NCI-H524 (cell line): ENCODE measurements at regions not wholly inside any gene's neighbourhood (a gene's known extent, or its start where the extent isn't known, plus 50 kb on each side); places are given as distances from the start of the nearest gene placed in this dataset.
A peak's percentile ranks its signal among the peaks of the same experiment; 100 is the strongest.
"Not testable (repeated sequence)": the region's sequence is repeated elsewhere in the genome, so short reads cannot be mapped to it uniquely, and the experiment has no call there.

Source experiments
- DNase-seq, 2 experiments: peaks; one replicate each; lab custom pipeline; 2025; lab: John Stamatoyannopoulos, UW

GRCh38 chr12:65678172-65678571, 146.1 kb upstream of the HMGA2 start:
- not testable (repeated sequence) for DNase-seq

- DNase-seq: no peak
Measured at GRCh38 chr12:65681226-65681625, 143.1 kb upstream of the HMGA2 start.

- DNase-seq: no peak
Measured at GRCh38 chr12:65682112-65682511, 142.2 kb upstream of the HMGA2 start.

- no peak for DNase-seq
Measured at GRCh38 chr12:65684906-65685305, 139.4 kb upstream of the HMGA2 start.

- DNase-seq: peak in 1 of 2 experiments; percentile 55
Measured at GRCh38 chr12:65685514-65685913, 138.8 kb upstream of the HMGA2 start.

- no peak for DNase-seq
Measured at GRCh38 chr12:65689508-65689907, 134.8 kb upstream of the HMGA2 start.

GRCh38 chr12:65690477-65690876, 133.8 kb upstream of the HMGA2 start:
- DNase-seq: no peak

- DNase-seq: no peak
Measured at GRCh38 chr12:65694130-65694529, 130.2 kb upstream of the HMGA2 start.

GRCh38 chr12:65695113-65695865, 129.0 kb upstream of the HMGA2 start:
- no peak for DNase-seq

GRCh38 chr12:65696227-65696626, 128.1 kb upstream of the HMGA2 start:
- DNase-seq: no peak

- DNase-seq: no peak
Measured at GRCh38 chr12:65699251-65699650, 125.0 kb upstream of the HMGA2 start.

- no peak for DNase-seq
Measured at GRCh38 chr12:65703176-65703575, 121.1 kb upstream of the HMGA2 start.

- DNase-seq: no peak
Measured at GRCh38 chr12:65705380-65705876, 118.9 kb upstream of the HMGA2 start.

- no peak for DNase-seq
Measured at GRCh38 chr12:65707051-65707450, 117.2 kb upstream of the HMGA2 start.

GRCh38 chr12:65712260-65713004, 111.9 kb upstream of the HMGA2 start:
- no peak for DNase-seq

GRCh38 chr12:65715961-65716360, 108.3 kb upstream of the HMGA2 start:
- DNase-seq: no peak

GRCh38 chr12:65720136-65721130, 103.8 kb upstream of the HMGA2 start:
- peak; percentile 24 to 69 for DNase-seq

GRCh38 chr12:65721541-65722190, 102.6 kb upstream of the HMGA2 start:
- no peak for DNase-seq

GRCh38 chr12:65725376-65725775, 98.9 kb upstream of the HMGA2 start:
- no peak for DNase-seq

GRCh38 chr12:65728455-65728847, 95.8 kb upstream of the HMGA2 start:
- peak in 1 of 2 experiments; percentile 38 for DNase-seq
